ENCODE measurements at regions not wholly inside any gene's neighbourhood (a gene's known extent, or its start where the extent isn't known, plus 50 kb on each side); places are given as distances from the start of the nearest gene placed in this dataset.

DNA sequence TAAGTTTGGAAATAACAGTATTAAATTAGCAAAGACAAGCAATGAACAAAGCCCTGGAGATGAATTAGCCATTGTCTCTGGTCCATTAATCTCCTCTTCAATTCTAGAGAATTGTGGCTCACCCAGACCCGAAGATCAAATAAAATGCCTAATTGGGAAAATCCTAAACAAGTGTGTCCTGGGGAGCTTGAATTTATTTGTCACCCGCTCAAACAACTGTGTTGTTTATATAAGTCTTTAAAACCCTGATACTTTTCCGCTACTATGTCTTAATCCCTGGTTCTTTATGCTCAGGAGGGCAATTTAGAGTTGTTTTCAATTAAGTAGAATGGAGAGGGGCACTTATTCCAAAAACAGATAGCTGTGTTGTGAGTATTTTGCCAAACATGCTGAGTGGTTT is 128.4 kb downstream of the ANXA1 start:
- Histone ChIP-seq H3K27ac (ENCODE audit: low read depth, low read length) (no peak overlapping the region), H3K9me3 (ENCODE audit: insufficient read depth, low read length) (no peaks in the 10 kb centered on the region), H3K4me3 (ENCODE audit: insufficient read depth, low read length, poor library complexity, severe bottlenecking) (no peak overlapping the region), H4K20me1 (ENCODE audit: low read depth, low read length) (no peaks in the 10 kb centered on the region), H3K9ac (ENCODE audit: low read length) (no peak overlapping the region), H3F3A (ENCODE audit: insufficient read depth) (no peaks in the 10 kb centered on the region), H2AFZ (ENCODE audit: low read depth, low read length, severe bottlenecking) (no peak overlapping the region), H3K9me2 (replicated peaks; ENCODE audit: insufficient read depth, low read length) (no peaks in the 10 kb centered on the region), H3K79me2 (ENCODE audit: insufficient read depth, low read length) (no peaks in the 10 kb centered on the region), H3K36me3 (ENCODE audit: low read length) (no peaks in the 10 kb centered on the region), H3K4me2 (ENCODE audit: low read depth, low read length, poor library complexity, severe bottlenecking) (no peak overlapping the region), H3K27me3 (ENCODE audit: low read length) (no peaks in the 10 kb centered on the region)
- TF ChIP-seq, protein P1, sequence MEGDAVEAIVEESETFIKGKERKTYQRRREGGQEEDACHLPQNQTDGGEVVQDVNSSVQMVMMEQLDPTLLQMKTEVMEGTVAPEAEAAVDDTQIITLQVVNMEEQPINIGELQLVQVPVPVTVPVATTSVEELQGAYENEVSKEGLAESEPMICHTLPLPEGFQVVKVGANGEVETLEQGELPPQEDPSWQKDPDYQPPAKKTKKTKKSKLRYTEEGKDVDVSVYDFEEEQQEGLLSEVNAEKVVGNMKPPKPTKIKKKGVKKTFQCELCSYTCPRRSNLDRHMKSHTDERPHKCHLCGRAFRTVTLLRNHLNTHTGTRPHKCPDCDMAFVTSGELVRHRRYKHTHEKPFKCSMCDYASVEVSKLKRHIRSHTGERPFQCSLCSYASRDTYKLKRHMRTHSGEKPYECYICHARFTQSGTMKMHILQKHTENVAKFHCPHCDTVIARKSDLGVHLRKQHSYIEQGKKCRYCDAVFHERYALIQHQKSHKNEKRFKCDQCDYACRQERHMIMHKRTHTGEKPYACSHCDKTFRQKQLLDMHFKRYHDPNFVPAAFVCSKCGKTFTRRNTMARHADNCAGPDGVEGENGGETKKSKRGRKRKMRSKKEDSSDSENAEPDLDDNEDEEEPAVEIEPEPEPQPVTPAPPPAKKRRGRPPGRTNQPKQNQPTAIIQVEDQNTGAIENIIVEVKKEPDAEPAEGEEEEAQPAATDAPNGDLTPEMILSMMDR (IDR thresholded peaks at IDR 0.05; ENCODE audit: insufficient read depth, low read length, poor library complexity, severe bottlenecking) = no peak
- no peak for TF ChIP-seq EZH2phosphoT487 (conservative IDR thresholded peaks at IDR 0.05; ENCODE audit: low read length)

- Histone ChIP-seq H3F3A (ENCODE audit: insufficient read depth) (no peaks in the 10 kb centered on the region), H3K9ac (ENCODE audit: low read length) (no peak overlapping the region), H3K9me2 (replicated peaks; ENCODE audit: insufficient read depth, low read length) (no peaks in the 10 kb centered on the region), H2AFZ (ENCODE audit: low read depth, low read length, severe bottlenecking) (no peak overlapping the region), H4K20me1 (ENCODE audit: low read depth, low read length) (no peaks in the 10 kb centered on the region), H3K27ac (ENCODE audit: low read depth, low read length) (no peak overlapping the region), H3K9me3 (ENCODE audit: insufficient read depth, low read length) (no peaks in the 10 kb centered on the region), H3K4me3 (ENCODE audit: insufficient read depth, low read length, poor library complexity, severe bottlenecking) (no peak overlapping the region), H3K36me3 (ENCODE audit: low read length) (no peaks in the 10 kb centered on the region), H3K79me2 (ENCODE audit: insufficient read depth, low read length) (no peaks in the 10 kb centered on the region), H3K27me3 (ENCODE audit: low read length) (no peaks in the 10 kb centered on the region), H3K4me2 (ENCODE audit: low read depth, low read length, poor library complexity, severe bottlenecking) (no peak overlapping the region)
- no peak for TF ChIP-seq EZH2phosphoT487 (conservative IDR thresholded peaks at IDR 0.05; ENCODE audit: low read length)
- TF ChIP-seq, protein P1 (IDR thresholded peaks at IDR 0.05; ENCODE audit: insufficient read depth, low read length, poor library complexity, severe bottlenecking) = no peak
Measured at GRCh38 chr9:73284377-73284776, 132.7 kb downstream of the ANXA1 start.

GRCh38 chr9:73294336-73294735 is 142.7 kb downstream of the ANXA1 start:
- Histone ChIP-seq H3K9me3 (ENCODE audit: insufficient read depth, low read length) (no peaks in the 10 kb centered on the region), H3K79me2 (ENCODE audit: insufficient read depth, low read length) (no peaks in the 10 kb centered on the region), H3K4me3 (ENCODE audit: insufficient read depth, low read length, poor library complexity, severe bottlenecking) (no peak overlapping the region), H3F3A (ENCODE audit: insufficient read depth) (no peaks in the 10 kb centered on the region), H2AFZ (ENCODE audit: low read depth, low read length, severe bottlenecking) (no peak overlapping the region), H3K36me3 (ENCODE audit: low read length) (no peaks in the 10 kb centered on the region), H3K27ac (ENCODE audit: low read depth, low read length) (no peak overlapping the region), H3K9me2 (replicated peaks; ENCODE audit: insufficient read depth, low read length) (no peaks in the 10 kb centered on the region), H3K9ac (ENCODE audit: low read length) (no peak overlapping the region), H3K27me3 (ENCODE audit: low read length) (no peaks in the 10 kb centered on the region), H4K20me1 (ENCODE audit: low read depth, low read length) (no peaks in the 10 kb centered on the region), H3K4me2 (ENCODE audit: low read depth, low read length, poor library complexity, severe bottlenecking) (no peak overlapping the region)
- no peak for TF ChIP-seq EZH2phosphoT487 (conservative IDR thresholded peaks at IDR 0.05; ENCODE audit: low read length)
- TF ChIP-seq, protein P1 (IDR thresholded peaks at IDR 0.05; ENCODE audit: insufficient read depth, low read length, poor library complexity, severe bottlenecking) = no peak

All from SU-DHL-6 (cell line).